Testis (tissue), 2 donors: ENCODE measurements at regions not wholly inside any gene's neighbourhood (a gene's known extent, or its start where the extent isn't known, plus 50 kb on each side); places are given as distances from the start of the nearest gene placed in this dataset.

Source experiments
- POLR2A ChIP-seq: fragments of 450-650 bp; IDR thresholded peaks from one replicate; pipeline ENCODE4 v1.6.1; 2017; ENCODE audit warnings: antibody characterized with exemption, mild to moderate bottlenecking, moderate library complexity
- TF ChIP-seq, protein P1 (sequence below), 3 experiments: fragments of 450-650 bp in 2 of 3; fragments of 200-600 bp in 1 of 3; sonication (generic) in 1 of 3; IDR thresholded peaks; one replicate each; pipeline ENCODE4 v1.5.1; 2016 to 2019; ENCODE audit warnings: antibody characterized with exemption in 3 of 3, mild to moderate bottlenecking in 2 of 3, moderate library complexity in 1 of 3

DNA sequence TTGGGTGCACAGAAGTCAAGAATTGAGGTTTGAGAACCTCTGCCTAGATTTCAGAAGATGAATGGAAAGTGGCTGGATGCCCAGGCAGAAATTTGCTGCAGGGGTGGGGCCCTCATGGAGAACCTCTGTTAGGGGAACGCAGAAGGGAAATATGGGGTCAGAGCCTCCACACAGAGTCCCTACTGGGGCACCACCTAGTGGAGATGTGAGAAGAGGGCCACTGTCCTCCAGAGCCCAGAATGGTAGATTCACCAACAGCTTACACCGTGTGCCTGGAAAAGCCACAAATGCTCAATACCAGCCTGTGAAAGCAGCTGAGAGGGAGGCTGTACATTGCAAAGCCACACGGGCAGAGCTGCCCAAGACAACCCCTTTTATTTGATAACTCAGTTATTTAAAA, 383.5 kb downstream of the TLE4 start:
- TF ChIP-seq, protein P1, sequence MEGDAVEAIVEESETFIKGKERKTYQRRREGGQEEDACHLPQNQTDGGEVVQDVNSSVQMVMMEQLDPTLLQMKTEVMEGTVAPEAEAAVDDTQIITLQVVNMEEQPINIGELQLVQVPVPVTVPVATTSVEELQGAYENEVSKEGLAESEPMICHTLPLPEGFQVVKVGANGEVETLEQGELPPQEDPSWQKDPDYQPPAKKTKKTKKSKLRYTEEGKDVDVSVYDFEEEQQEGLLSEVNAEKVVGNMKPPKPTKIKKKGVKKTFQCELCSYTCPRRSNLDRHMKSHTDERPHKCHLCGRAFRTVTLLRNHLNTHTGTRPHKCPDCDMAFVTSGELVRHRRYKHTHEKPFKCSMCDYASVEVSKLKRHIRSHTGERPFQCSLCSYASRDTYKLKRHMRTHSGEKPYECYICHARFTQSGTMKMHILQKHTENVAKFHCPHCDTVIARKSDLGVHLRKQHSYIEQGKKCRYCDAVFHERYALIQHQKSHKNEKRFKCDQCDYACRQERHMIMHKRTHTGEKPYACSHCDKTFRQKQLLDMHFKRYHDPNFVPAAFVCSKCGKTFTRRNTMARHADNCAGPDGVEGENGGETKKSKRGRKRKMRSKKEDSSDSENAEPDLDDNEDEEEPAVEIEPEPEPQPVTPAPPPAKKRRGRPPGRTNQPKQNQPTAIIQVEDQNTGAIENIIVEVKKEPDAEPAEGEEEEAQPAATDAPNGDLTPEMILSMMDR (IDR thresholded peaks at IDR 0.05), result no peak
- no peak for TF ChIP-seq POLR2A
